ENCODE measurements at regions not wholly inside any gene's neighbourhood (a gene's known extent, or its start where the extent isn't known, plus 50 kb on each side); places are given as distances from the start of the nearest gene placed in this dataset.
"Not testable (repeated sequence)": the region's sequence is repeated elsewhere in the genome, so short reads cannot be mapped to it uniquely, and the experiment has no call there.

GRCh38 chr3:10695186-10695585 lies 120.8 kb upstream of the SLC6A11 start:
- TF ChIP-seq, protein P1, sequence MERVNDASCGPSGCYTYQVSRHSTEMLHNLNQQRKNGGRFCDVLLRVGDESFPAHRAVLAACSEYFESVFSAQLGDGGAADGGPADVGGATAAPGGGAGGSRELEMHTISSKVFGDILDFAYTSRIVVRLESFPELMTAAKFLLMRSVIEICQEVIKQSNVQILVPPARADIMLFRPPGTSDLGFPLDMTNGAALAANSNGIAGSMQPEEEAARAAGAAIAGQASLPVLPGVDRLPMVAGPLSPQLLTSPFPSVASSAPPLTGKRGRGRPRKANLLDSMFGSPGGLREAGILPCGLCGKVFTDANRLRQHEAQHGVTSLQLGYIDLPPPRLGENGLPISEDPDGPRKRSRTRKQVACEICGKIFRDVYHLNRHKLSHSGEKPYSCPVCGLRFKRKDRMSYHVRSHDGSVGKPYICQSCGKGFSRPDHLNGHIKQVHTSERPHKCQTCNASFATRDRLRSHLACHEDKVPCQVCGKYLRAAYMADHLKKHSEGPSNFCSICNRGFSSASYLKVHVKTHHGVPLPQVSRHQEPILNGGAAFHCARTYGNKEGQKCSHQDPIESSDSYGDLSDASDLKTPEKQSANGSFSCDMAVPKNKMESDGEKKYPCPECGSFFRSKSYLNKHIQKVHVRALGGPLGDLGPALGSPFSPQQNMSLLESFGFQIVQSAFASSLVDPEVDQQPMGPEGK (CRISPR knock-in tag; IDR thresholded peaks at IDR 0.05; ENCODE audit: borderline replicate concordance), result not testable (repeated sequence)
- TF ChIP-seq CREB5 (CRISPR knock-in tag; IDR thresholded peaks at IDR 0.05; ENCODE audit: low read depth); ARNTL (CRISPR knock-in tag; IDR thresholded peaks at IDR 0.05; ENCODE audit: borderline replicate concordance, low read depth); ZNF70 (CRISPR knock-in tag; IDR thresholded peaks at IDR 0.05); POU6F1 (CRISPR knock-in tag; IDR thresholded peaks at IDR 0.05; ENCODE audit: borderline replicate concordance, low read depth): not testable (repeated sequence)
